GM18951 (cell line): ENCODE measurements at regions not wholly inside any gene's neighbourhood (a gene's known extent, or its start where the extent isn't known, plus 50 kb on each side); places are given as distances from the start of the nearest gene placed in this dataset.

Experiments
- POLR2A ChIP-seq: IDR thresholded peaks from 4 replicates; pipeline ENCODE4 v1.6.1; 2011; ENCODE audit warnings: mild to moderate bottlenecking; ENCODE audit not compliant: insufficient read length, insufficient read depth; ENCODE audit errors: extremely low read depth
- in situ Hi-C: fragments of 300-500 bp; cut with MboI; formaldehyde crosslinking; loops from one replicate; pipeline ENCODE4 v1.12.0; 2022; ENCODE audit warnings: low sequenced_read_pairs, mixed read lengths, inconsistent platforms; ENCODE audit not compliant: unreplicated experiment

- no peak for TF ChIP-seq POLR2A
Measured at GRCh38 chr1:184299796-184300195, 87.0 kb upstream of the C1orf21 start.

GRCh38 chr1:184300446-184300845 lies 86.4 kb upstream of the C1orf21 start:
- TF ChIP-seq POLR2A: no peak
- in situ Hi-C loops: no loop called here

More at GRCh38 chr1:184299796-184300195, 87.0 kb upstream of the C1orf21 start:
- in situ Hi-C loops: no loop called here

GRCh38 chr1:184301227-184301626 lies 85.6 kb upstream of the C1orf21 start:
- in situ Hi-C loops: no loop called here
- TF ChIP-seq POLR2A: no peak

DNA sequence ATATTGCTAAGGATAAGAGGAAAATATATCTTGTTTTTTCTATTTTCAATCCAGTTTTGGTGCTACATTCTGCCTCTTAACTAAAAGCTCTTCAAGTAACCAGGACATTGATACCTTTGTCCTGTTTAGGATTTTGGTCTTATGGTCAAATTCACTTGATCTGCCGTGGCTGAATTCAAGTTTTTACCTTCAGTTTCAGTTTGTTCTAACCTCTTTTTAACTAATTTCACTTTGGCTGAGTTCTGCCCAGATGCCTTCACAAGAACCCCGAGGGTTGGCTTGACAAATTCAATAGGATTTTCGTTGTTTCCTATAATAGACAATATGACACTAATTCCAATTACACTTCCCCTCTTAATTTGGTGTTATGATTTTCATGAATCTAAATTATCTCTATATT lies 84.5 kb upstream of the C1orf21 start:
- in situ Hi-C loops: no loop called here
- TF ChIP-seq POLR2A: no peak

DNA sequence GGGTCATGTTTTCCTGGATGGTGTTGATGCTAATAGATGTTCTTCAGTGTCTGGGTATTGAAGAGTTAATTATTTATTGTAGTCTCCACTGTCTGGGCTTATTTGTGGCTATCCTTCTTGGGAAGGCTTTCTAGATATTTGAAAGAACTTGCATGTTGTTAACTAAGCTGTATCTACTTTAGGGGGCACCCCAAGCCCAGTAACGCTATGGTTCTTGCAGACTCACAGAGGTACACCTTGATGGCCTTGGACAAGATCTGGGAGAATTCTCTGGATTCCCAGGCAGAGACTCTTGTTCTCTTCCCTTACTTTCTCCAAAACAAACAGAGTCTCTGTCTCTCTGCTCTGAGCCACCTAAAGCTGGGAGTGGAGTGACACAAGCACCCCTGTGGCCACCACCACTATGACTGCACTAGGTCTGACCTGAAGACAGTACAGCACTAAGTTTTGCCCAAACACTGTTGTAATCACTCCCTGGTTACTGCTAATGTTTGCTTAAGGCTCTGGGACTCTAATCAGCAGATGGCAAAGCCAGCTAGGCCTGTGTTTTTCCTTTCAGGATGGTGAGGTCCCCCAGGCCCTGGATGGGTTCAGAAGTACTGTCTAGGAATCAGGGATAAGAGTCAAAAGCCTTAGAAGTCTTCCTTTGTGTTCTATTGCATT lies 76.5 kb upstream of the C1orf21 start:
- in situ Hi-C loops: no loop called here
- TF ChIP-seq POLR2A: no peak

DNA sequence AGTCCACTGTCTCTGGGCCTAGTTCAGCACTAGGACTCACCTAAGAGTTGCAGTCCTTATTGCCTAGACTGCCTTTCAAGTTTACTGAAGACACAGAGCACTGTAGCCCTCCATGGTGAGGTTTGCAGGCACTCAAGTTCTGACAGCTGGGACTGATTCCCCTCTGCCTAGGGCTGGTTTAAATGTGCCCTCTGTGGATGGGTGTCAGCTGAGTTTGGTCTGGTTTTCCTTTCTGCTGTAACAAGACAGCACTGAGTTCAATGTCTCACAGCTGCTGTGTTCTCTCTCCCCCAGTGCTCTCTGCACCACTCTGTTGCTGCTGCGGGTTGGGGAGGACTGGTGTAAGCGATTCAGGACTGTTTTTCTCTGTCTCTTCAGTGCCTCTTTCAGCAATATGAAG lies 75.2 kb upstream of the C1orf21 start:
- TF ChIP-seq POLR2A: no peak
- in situ Hi-C loops: no loop called here

- in situ Hi-C loops: no loop called here
- no peak for TF ChIP-seq POLR2A
Measured at GRCh38 chr1:184315254-184315653, 71.6 kb upstream of the C1orf21 start.

DNA sequence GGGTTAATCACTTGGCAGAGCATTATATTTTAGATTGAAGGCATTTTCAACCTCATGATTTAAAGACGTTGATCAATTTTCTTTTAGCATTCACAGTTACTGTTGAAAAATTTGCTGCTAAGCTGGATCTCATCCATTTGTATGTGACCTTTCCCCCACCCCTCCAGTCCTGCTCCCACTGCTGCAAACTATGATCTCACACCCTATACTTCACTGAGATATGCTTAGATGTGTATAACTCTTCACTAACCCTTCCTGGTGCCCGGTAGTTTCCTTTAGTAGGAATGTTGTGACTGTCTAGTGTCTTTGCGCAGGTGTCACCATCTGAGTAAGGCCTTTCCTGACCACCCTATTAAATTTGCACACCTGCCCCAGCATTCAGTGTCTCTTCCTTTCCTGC lies 67.0 kb upstream of the C1orf21 start:
- TF ChIP-seq POLR2A: no peak
- in situ Hi-C loops: no loop called here

DNA sequence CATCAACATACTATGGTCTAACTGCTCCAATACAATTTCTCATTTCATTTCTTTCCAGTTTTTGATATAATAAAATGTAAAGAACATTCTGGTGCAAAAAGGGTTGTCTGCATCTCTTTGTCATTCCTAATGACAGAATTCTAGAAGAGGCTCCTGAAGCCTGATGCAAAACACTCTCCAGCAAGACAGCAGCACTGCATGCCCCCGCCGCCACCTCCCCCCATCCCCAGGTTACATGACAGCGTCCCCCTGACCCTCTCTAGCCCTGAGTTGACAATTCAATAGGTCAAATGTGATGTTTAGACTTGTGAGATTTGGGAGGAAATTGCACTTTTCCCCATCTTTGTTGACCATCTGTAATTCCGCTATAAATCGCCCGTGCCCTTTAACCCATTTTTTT lies 64.6 kb upstream of the C1orf21 start:
- no peak for TF ChIP-seq POLR2A
- in situ Hi-C loops: no loop called here

GRCh38 chr1:184324972-184325371 lies 61.9 kb upstream of the C1orf21 start:
- in situ Hi-C loops: no loop called here
- no peak for TF ChIP-seq POLR2A

DNA sequence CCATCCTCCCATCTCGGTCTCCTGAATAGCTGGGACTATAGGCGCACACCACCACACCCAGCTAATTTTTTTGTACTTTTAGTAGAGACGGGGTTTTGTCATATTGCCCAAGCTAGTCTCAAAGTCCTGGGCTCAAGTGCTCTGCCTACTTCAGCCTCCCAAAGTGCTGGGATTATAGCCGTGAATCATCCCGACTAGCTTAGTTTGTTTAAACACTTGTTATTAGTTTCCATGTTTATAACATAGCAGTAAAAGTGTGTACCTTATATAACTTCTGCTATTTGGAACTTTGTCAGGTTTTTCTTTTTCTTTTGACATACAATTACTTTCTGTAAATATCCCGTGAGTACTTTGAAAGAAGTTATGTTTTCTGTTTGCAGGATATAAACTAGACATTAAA lies 60.6 kb upstream of the C1orf21 start:
- in situ Hi-C loops: no loop called here
- no peak for TF ChIP-seq POLR2A

DNA sequence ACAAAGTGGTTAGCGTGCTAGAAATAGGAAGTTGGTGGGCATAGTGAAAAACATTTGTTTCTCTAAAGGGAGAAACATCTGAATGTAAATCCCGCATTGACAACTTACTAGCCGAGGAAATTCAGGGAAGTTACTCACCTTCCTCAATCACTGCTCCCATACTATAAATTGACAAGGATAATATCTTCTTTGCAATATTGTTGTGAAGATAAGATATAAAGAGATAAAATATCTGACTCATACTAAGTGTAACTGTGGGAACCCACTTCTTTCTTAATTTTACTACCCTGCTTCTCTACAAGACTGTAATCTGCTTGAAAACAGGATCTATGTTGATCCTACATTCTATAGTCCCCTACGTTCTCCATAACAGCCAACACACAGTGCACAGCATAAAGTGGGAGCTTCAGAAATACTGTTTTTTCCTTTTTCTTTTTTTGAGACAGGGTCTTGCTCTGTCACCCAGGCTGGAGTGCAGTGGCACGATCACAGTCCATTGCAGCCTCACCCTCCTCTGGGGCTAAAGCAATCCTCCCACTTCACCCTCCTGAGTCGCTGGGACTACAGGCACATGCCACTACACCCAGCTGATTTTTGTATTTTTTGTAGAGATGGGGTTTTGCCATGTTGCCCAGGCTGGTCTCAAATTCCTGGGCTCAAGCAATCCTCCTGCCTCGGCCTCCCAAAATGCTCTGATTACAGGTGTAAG lies 57.4 kb upstream of the C1orf21 start:
- in situ Hi-C loops: no loop called here
- no peak for TF ChIP-seq POLR2A

DNA sequence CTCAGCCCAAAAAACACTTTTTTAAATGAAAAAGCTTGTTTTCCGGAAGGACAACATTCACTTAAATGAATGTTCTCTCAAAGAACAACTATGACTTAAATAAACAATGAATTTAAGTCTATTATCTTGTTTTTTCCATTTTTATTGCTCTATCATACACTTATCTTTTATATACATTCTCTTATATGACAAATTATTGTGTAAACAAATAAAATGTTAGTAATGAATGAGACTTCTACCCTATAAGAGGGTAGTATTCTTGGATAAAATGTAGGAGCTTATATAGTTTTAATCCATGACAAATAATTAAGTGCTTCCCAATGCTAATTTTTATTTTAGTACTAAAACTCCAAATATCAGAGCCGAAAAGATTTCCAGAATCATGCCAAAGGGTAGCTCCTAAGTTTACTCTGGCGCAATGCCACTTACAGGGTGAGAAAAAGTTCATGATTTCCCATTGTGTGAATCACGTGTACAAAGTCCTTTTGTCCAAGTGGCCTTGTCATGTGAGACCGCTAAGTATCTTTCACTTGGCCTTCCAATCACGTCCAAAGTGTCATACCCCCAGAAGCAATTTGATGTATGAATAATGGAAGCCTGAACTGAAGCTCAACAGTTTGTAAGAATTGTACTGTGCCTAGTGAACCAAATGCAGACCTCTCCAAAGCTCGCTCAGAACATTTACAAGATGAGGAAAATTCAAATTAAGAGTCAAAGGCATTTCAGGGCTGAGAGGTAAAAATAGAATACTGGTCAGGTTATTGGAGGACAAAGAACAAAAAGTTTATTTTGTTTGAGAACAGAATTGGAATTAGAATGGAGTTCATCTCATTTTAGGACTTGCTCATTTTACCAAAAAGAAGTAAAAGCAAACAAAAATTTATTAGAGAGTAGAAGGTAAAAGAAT lies 56.6 kb upstream of the C1orf21 start:
- TF ChIP-seq POLR2A: no peak
- in situ Hi-C loops: no loop called here
